ENCODE measurements at regions not wholly inside any gene's neighbourhood (a gene's known extent, or its start where the extent isn't known, plus 50 kb on each side); places are given as distances from the start of the nearest gene placed in this dataset.
"Not testable (repeated sequence)": the region's sequence is repeated elsewhere in the genome, so short reads cannot be mapped to it uniquely, and the experiment has no call there.

GRCh38 chr5:67887748-67888161, 327.8 kb upstream of the PIK3R1 start:
- no peak for DNase-seq (ENCODE audit: low read depth)

DNA sequence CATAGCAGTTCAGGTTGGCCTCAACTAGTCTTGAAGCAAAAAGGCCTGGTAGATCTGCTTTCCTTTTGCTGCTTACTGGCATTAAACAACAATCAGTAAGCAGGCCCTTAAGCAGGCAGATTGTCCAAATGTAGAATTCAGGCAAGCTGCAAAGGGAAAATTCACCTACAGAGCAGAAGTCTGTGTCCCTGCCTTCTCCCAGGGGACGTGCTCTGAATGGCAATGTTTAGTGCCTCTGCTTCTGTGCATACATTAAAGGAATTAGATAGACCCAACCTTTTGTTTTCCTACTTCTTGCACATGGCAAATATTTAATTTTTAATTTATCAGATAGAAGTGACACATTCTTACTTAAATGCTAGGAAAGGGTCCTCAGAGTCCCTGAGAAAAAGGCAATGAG, 328.8 kb upstream of the PIK3R1 start:
- DNase-seq (ENCODE audit: low read depth) = no peak

DNA sequence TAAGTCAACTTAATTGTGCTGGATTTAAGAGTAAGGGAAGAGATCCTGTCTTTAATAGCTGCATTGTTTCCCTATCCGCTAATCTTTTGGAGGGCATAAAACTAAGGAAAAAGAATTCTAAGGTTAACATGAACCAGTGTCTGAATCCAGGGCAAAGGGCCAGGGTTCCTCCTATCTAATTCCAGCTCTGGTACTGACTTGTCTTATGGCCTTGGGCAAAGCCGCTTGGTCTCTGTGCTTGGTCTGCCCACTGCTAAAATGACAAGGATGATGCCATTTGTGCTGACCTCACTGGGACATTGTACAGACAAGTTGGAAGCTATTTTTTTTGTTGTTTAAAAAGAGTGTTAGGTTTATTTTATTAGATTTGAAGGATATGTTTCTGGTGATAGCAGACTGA, 334.7 kb upstream of the PIK3R1 start:
- no peak for DNase-seq (ENCODE audit: low read depth)

DNA sequence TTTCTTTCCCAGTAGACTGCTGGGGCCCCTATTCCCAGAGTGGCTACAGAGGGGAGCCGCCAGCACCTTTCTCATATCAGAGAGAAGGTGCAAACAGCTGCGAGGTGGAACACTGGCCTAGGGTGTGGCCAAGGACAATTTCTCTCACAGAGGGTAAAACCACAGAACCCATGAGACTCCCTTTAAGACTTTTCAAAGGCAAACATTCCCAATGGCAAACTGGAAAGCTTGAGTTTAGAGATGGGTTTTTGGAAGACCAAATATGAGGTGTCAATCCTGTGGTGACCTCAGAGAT, 335.1 kb upstream of the PIK3R1 start:
- no peak for DNase-seq (ENCODE audit: low read depth)

GRCh38 chr5:67879620-67880510, 335.7 kb upstream of the PIK3R1 start:
- DNase-seq (ENCODE audit: low read depth) = no peak

GRCh38 chr5:67878933-67879332, 336.6 kb upstream of the PIK3R1 start:
- no peak for DNase-seq (ENCODE audit: low read depth)

GRCh38 chr5:67876371-67876770, 339.2 kb upstream of the PIK3R1 start:
- no peak for DNase-seq (ENCODE audit: low read depth)

DNA sequence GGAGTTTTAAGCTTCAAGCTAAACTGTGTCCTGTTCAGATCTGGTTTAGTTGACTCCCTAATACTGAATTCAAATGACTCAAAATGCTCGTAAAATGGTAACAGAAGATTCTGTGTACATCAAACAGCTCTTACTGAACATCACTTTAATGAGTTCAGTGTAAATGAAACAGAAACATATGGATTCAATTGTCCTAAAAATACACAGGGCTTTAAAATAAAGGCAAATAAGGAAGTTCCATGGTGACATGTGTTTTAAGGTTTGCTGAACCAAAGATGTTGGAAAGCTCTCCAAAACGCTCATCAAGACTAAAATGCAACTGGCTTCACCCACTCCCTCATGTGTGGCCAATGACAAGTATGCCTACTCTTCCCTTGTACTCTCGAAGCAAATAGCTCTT, 340.0 kb upstream of the PIK3R1 start:
- no peak for DNase-seq (ENCODE audit: low read depth)

- DNase-seq (ENCODE audit: low read depth) = no peak
Measured at GRCh38 chr5:67873935-67874334, 341.6 kb upstream of the PIK3R1 start.

GRCh38 chr5:67870662-67871061, 344.9 kb upstream of the PIK3R1 start:
- DNase-seq (ENCODE audit: low read depth) = no peak

- DNase-seq (ENCODE audit: low read depth) = not testable (repeated sequence)
Measured at GRCh38 chr5:67864335-67864734, 351.2 kb upstream of the PIK3R1 start.

DNA sequence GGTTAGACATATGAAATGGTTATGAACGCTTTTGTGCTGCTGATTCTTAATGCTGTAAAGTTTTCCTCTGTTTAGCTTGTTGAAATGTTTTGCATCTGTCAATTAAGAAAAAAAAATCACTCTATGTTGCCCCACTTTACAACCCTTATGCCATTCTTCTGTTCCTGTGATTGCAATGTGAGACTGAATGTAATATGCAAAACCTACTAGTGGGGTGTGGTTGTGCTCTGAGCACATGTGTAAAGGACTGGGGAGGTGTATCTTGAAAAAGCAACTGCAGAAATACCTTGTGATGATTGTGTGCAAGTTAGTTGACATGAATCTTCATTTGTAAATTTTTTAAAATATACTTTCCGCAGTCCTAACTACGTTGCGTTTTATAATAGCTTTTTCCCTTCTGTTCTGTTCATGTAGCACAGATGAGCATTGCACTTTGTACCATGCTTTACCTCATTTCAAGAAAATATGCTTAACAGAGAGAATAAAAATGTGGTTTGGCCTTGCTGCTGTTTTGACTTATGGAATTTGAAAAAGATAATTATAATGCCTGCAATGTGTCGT, 357.0 kb upstream of the PIK3R1 start:
- no peak for DNase-seq (ENCODE audit: low read depth)

DNA sequence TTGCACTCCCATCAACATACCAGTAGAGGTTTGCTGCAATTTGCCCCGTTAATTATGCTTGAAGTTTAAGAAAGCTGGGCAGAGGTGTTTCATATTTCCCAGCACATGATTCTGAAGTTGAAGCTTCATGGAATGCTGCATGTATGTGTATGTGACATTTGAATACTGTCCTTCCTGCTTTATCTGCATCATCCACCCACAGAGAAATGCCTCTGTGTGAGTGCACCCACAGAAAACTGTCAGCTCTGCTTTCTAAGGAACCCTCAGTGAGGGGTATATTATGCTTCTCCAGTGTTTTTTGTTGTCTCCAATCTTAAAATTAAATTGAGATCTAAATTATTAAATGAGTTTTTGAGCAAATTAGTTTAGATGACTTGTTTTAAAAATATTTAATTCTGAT, 358.1 kb upstream of the PIK3R1 start:
- DNase-seq (ENCODE audit: low read depth) = no peak

DNA sequence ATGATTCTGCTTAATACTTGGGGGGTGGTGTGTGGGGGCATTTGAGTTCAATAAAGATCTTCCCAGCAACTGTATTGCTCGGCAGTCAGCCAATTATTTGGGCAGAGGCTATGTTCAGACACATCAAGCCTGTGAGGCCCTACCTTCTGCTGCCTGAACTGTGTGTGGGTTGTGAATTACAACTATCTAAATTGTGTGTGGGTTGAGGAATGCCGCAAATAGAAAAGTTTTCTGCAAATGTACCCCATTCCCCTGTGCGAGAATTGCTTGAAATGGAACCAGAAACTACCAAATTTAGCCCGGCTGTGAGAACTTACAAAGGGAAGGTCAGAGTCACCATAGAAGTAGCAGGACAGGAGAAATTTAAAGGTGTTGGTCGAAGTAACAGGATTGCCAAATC, 360.0 kb upstream of the PIK3R1 start:
- DNase-seq (ENCODE audit: low read depth) = no peak

DNA sequence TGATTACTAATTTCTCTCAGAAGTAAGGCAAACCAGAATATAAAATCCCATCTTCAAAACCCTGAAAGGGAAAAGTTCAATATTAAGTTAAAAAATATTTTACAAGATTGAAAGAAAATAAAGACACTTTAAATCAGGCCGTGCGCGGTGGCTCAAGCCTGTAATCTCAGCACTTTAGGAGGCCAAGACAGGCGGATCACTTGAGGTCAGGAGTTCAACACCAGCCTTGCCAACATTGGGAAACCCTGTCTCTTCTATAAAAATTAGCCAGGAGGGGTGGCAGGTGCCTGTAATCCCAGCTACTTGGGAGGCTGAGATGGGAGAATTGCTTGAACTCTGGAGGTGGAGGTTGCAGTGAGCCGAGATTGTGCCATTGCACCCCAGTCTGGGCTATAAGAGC, 364.6 kb upstream of the PIK3R1 start:
- not testable (repeated sequence) for DNase-seq (ENCODE audit: low read depth)

DNA sequence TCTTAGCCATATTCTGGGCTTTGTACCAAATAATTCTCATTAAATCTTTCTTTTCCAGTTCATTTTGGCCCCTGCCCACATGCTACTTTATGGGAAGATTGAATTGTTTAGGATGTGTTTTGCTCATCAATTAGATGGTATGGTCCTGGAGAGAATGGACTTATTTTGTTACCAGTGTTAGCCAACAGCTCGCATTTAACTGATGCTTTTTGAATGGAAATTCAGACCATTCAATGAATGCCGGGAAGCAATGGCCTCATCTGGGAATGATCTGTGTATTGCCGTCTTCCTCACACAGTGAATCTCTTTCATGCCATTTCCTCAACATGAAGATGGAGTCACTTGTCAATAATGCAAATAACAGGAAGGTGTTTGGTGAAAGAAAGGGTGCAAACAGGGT, 370.6 kb upstream of the PIK3R1 start:
- DNase-seq (ENCODE audit: low read depth) = no peak

- DNase-seq (ENCODE audit: low read depth) = peak; percentile 6
Measured at GRCh38 chr5:67842806-67843205, 372.8 kb upstream of the PIK3R1 start.

DNA sequence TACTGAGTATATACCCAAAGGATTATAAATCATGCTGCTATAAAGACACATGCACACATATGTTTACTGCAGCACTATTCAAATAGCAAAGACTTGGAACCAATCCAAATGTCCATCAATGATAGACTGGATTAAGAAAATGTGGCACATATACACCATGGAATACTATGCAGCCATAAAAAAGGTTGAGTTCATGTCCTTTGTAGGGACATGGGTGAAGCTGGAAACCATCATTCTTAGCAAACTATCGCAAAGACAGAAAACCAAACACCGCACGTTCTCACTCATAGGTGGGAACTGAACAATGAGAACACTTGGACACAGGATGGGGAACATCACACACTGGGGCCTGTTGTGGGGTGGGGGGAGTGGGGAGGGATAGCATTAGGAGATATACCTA, 378.3 kb upstream of the PIK3R1 start:
- not testable (repeated sequence) for DNase-seq (ENCODE audit: low read depth)

- DNase-seq (ENCODE audit: low read depth) = not testable (repeated sequence)
Measured at GRCh38 chr5:67836496-67836895, 379.1 kb upstream of the PIK3R1 start.

DNA sequence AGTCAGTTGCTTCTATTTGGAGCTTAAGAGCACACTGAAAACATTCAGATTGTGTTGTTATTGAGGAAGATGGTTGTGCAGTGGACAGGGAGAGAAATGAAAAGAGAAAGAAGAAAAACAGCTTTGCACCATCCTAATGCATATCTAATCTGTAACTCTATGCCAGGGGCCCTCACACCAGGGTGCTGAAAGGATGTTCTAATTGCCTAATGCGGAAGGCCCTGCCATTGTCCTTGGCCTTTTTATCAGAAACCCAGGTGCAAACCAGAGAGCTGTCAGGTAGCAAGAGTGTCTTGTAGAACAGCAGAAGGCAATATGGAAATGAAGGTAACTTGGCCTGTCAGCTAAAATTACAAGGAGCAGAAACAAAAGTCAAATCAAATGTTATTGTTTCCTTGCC, 384.5 kb upstream of the PIK3R1 start:
- DNase-seq (ENCODE audit: low read depth) = no peak

DNA sequence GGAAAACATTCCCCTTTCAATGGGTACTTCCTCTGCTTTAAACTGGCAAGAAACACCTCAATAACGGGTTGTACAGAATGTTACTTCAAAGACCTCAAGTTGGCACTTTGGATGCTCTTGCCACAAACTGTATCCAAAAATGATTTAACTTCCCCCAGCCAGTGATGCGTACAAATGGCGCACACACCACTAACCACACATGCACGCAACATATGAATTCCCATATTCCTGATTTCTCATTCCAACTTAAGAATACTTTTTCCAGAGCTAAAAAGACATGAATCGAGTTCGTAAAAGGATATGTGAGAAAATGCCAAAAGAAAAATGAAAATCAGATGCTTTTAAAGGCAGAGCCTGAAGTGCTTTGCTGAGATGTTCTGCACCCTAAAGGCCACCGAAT, 388.0 kb upstream of the PIK3R1 start:
- no peak for DNase-seq (ENCODE audit: low read depth)

DNA sequence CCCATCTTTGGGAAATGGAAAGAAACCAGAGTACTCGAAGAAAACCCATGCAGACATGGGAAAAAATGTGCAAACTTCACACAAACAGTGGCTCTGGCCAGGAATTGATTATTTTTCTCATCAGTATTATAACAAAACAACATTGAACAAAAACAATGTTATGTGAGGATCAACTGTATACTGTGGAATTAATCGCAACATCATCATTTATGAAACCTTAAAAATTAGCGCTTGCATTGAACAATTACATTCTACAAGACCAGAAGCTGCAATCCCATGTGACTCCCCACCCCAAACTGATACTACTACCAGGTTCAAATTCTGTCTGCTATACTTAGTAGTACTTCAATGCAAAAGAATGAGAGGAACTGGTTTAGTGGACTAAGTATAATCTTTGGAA, 390.7 kb upstream of the PIK3R1 start:
- no peak for DNase-seq (ENCODE audit: low read depth)

DNA sequence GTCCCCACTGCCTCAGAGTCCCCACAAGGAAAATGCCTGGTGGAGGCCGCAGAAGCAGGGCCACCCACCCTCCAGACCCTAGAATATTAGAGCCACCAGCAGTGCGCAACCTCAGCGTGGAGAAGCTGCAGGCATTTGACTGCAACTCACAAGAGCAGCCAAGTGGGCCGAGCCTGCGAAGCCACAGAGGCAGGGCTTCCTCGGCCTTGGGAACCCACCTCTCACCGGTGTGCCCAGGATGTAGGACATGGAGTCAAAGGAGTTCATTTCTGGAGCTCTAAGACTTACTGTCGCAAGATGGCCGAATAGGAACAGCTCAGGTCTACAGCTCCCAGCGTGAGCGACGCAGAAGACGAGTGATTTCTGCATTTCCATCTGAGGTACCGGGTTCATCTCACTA, 397.9 kb upstream of the PIK3R1 start:
- DNase-seq (ENCODE audit: low read depth) = no peak
